ENCODE measurements at regions not wholly inside any gene's neighbourhood (a gene's known extent, or its start where the extent isn't known, plus 50 kb on each side); places are given as distances from the start of the nearest gene placed in this dataset.

- no peak for DNase-seq
These were observed 162.1 kb downstream of the ARL4C start for GRCh38 chr2:234334756-234335155.

DNA sequence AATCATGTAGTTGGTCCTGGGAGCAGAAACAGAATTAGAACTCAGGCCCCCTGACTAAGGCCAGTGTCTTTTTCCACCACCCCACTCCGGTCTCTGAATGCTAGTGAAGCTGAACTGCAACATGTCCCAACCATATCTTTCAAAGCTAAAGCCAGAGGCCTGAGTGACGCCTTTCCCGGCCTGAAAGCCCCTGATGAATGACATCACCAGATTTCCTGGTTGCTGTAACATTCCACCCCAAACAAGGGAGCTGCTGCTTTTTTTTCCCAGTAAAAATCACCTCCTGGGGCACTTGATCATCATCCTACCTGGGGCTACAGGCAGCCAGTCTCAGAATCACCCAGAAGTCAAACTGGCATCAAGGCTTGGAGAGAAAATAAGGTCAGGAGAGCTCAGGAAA lies 162.7 kb downstream of the ARL4C start:
- DNase-seq = no peak

DNA sequence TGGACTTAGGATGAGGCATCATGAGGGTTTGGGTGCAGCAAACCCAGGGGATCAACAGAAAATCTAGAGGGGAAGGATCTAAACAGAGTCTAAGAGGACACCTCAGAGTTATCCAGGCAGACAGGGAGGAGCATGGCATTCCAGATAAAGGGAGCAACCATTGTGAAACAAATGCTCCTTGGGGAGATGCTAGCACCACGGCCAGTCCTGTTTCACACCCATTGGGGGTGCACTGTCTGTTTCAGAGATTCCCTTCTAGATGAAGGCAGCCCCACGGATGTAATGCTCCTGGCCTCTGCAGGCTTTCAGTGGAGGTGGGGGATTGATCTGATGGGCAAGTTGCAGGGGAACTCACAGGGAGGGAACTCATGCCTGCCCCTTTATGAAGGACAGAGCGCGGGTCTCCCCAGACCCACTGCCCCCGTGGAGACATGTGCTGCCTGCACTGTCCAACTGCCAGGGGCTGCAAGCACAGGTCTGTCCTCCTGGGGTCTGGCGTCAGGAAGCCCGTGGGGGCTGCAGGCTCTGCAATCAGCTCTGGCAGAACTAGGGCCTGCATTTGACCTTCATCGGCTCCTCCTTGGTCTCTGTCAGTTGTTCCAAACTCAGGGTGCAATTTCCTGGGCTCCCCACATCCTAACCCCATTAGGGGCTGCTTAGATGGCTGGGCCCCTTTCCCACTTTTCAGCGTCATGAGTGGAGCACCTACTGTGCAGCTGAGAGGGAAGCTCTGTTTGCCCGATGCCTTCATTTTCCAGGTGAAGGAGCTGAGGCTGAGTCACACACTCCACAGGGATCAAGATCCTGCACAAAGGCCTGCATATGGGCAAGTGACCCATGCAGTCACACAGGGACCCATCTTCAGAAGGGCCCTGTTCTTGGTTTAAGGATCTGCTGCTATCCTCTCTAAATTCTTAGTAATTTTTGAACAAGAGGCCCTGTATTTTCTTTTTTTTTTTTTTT lies 163.4 kb downstream of the ARL4C start:
- no peak for DNase-seq

DNA sequence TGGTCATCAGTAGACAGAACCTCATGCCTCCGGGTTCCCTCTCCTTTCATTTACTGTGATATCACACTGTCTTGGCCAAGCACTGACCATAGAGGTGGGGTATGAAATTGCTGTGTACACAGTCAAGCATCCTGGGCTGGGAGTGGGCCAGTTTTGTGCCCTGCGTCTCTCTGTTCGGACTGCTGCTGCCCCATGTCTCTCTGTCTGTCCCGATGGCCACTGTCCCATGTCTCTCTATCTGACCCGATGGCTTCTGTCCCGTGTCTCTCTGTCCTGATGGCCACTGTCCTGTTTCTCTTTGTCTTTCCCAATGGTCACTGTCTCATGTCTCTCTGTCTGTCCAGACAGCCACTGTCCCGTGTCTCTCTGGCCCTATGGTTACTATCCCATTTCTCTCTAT lies 164.9 kb downstream of the ARL4C start:
- no peak for DNase-seq

DNA sequence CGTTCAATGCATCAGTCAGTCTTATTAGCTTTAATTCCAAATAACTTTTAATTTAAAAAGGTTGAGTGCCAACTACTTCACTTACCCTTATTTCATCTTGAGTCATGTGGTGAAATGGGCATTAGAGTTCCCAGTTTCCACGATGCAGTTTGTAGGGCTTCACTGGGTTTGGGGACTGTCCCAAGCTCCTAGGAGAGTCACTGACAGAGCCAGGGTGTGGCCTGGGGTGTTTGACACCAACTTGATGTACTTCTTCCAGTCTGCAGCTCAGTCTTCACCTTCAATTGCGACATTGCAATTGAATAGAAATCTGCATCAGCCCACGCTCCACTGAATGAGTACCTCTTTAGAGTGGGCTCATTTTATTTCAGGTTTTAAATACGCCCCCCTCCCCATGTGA lies 165.3 kb downstream of the ARL4C start:
- DNase-seq = no peak

DNA sequence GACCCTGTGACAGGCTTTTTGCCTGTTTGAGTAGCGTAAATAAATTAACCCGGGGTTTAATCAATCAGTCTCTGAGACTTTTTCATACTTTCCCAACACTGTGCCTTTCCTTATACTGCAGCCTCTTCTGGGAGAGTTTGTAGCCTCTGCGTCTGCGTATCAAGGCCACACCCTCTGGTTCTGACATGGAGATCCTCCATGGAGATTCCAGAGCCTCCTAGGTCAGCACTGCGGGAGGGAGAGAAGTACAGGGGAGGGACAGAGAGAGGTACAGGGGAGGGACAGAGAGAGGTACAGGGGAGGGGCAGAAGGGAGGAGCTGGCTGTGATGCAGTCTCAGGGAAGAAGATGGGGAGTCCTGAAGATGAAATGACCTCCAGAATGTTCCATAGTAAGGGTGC lies 166.0 kb downstream of the ARL4C start:
- no peak for DNase-seq

- no peak for DNase-seq
These were observed 167.5 kb downstream of the ARL4C start for GRCh38 chr2:234329202-234329960.

GRCh38 chr2:234328444-234328990 lies 168.4 kb downstream of the ARL4C start:
- no peak for DNase-seq

DNA sequence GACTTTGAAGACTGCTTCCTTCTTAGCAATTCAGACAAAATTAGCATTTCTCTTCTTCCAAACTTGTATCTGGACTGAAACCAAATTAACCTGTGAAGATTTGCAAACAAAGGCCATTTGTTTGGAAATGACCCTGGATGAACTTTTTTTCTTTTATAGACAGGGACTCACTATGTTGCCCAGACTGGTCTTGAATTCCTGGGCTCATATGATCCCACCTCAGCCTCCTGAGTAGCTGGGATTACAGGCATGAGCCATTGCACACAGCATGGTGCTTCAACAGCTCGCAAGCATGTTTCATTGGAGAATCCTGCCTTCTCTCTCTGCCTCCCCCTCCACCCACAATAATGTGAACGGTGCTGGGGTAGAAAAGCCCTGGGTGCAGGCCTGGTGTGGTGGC lies 170.2 kb downstream of the ARL4C start:
- no peak for DNase-seq

GRCh38 chr2:234324116-234324515 lies 172.8 kb downstream of the ARL4C start:
- DNase-seq = no peak

GRCh38 chr2:234322766-234323465 lies 174.0 kb downstream of the ARL4C start:
- no peak for DNase-seq

GRCh38 chr2:234320066-234320465 lies 176.8 kb downstream of the ARL4C start:
- DNase-seq = no peak

DNA sequence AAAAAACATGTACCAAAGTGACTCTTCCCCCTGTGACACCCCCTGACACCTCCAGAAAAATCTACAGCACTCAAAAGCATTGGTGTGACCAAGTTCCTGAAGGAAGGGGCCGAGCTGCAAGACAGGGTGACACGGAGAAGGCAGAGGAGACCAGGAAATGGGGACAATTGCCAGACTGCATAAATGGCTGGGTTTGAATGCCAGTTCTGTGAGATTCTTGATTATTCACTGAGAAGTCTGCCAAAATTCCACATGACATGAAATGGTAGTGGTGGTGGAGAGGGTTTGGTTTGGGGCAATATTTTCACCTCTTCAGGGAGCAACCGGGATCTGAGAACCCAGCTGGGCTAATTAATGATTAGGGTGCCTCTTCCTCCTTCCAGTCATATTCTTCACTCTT lies 178.5 kb downstream of the ARL4C start:
- DNase-seq = no peak

DNA sequence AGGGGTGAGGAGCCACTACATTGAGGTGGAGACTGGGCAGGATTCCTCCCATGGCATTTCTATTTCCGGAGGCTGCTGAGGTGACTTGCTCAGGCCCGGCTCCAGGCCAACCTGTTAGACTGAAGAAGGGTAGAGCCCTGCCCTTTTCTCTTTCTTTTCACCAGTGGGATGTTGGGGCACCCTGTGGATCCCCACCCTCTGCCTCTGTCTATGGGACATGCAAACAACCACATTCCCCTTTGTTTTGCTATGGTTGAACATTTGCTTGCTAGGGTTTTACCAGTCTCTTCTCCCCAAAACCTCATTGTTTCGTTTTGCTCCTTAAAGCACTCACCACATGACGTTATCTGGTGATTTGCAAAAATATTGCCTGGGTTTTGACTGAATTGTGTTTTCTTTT lies 183.3 kb downstream of the ARL4C start:
- DNase-seq = no peak

DNA sequence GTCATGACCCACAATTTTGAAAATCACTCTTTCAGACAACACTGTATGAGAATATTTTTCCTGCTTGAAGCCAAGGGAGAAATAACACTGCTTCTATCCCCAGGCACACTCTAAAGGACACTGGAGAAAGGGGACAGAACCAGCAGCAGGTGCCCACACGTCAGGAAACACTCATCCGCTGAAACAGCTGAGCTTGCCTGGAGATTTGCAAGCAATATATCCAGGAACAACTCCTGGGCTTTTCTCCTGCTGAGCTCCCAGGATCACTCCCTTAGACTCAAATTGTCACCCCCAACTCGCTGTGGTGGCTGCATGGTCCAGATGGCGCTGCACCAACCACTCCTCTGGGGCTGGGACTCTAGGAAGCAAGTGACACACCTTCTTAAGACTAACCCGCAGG lies 186.7 kb downstream of the ARL4C start:
- DNase-seq = no peak

- DNase-seq = no peak
These were observed 187.4 kb downstream of the ARL4C start for GRCh38 chr2:234309431-234309830.

GRCh38 chr2:234308813-234309195 lies 188.1 kb downstream of the ARL4C start:
- DNase-seq = no peak

- DNase-seq = no peak
These were observed 188.6 kb downstream of the ARL4C start for GRCh38 chr2:234308073-234308812.

- DNase-seq = no peak
These were observed 189.4 kb downstream of the ARL4C start for GRCh38 chr2:234307322-234307961.

DNA sequence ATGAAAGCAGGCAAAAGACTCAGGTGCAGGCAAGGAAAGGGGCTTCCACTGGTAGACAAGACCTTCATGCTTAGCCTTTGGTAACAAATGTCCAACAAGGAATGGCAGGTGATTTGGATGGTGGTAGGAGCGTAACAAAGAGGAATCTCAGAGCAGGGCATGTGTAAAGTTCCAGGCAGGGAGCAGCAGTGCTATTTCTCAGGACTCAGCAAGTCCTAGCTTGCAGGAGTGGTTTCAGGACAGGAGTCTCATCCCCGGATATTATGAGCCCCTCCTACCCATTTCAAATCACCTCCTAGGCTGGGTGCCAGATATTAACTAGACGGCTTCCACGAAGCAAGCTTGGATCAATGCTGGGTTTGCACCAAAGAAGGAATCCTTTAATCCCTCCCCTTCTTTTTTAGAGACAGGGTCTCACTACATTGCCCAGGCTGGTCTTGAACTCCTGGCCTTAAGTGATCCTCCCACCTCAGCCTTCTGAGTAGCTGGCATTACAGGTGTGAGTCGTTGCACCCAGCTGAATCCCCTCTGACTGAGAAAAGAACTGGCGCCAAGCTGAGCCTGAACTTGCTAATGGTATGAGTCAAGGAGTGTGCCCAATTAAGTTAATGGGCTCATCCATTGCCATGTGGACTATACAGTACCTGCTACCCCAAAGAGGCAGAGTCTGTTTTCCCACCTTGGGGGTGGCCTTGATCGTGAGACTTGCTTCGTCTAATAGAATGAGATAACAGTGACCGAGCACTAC lies 190.3 kb downstream of the ARL4C start:
- no peak for DNase-seq

DNA sequence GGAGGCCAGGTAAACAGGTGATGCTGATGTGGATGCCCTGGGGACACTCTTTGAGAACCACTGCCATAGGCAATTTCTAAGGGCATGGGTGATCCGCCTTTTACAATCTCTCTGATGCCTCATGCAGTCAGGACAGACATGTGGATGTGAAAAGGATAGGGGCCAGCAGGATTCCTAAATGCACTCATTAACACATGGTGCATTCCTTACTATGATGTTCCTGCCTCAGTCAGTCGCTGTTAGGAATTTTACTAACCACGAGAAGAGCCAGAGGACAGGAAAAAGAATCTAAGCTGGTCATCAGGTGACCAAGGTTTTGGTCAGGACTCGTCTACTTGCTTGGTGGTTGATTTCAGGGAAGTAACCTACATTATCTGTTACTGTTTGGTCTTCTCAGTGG lies 191.0 kb downstream of the ARL4C start:
- no peak for DNase-seq
